SU-DHL-6 (cell line): ENCODE measurements at regions not wholly inside any gene's neighbourhood (a gene's known extent, or its start where the extent isn't known, plus 50 kb on each side); places are given as distances from the start of the nearest gene placed in this dataset.

ENCODE experiments used
- CTCF ChIP-seq: fragments of 200-600 bp; sonication (generic); IDR thresholded peaks from one replicate; pipeline ENCODE4 v1.5.1; 2017; ENCODE audit warnings: antibody characterized with exemption, mild to moderate bottlenecking, low read length, moderate library complexity; ENCODE audit not compliant: insufficient read depth, poor library complexity, severe bottlenecking
- EZH2phosphoT487 ChIP-seq: fragments of 200-600 bp; sonication (generic), shearing (Covaris generic); conservative IDR thresholded peaks from 2 replicates; pipeline ENCODE4 v1.6.1; 2018; ENCODE audit warnings: mild to moderate bottlenecking, antibody characterized with exemption, low read length, moderate library complexity, mixed read lengths

GRCh38 chr9:95385521-95385920 is 68.0 kb upstream of the FANCC start:
- TF ChIP-seq CTCF (no peak), EZH2phosphoT487 (no peak)
